Pancreas (tissue), 10 donors: ENCODE measurements at regions not wholly inside any gene's neighbourhood (a gene's known extent, or its start where the extent isn't known, plus 50 kb on each side); places are given as distances from the start of the nearest gene placed in this dataset.
A peak's percentile ranks its signal among the peaks of the same experiment; 100 is the strongest.

Source experiments
- ATAC-seq, 4 donors: fragments of 200-7000 bp; cut with Tn5 transposase; one replicate each; pipeline versions ENCODE4 v1.8.0 to v1.9.1; 2020; ENCODE audit warnings: mild to moderate bottlenecking in 4 of 4, moderate library complexity in 4 of 4
- DNase-seq, 6 donors: peaks; one replicate each; pipeline ENCODE4 v3.0.0-alpha.2; 2020
- FAIRE-seq: peaks from 2 replicates; lab custom pipeline; 2012; peaks lifted over from hg19 to GRCh38; lab: Jason Lieb, UNC
- H3K27ac ChIP-seq, 4 donors: fragments of 200-600 bp; sonication (generic); 1 replicate in 3 of 4; 2 replicates in 1 of 4; pipeline versions ENCODE4 v1.5.0 to v1.8.0; 2020
- H3K27me3 ChIP-seq, 4 donors: fragments of 200-600 bp; one replicate each; pipeline ENCODE4 v1.8.0; 2021
- H3K36me3 ChIP-seq, 3 donors: fragments of 200-600 bp; sonication (generic) in 1 of 3; one replicate each; pipeline versions ENCODE4 v1.5.0 to v1.8.0; 2020 to 2021
- H3K4me1 ChIP-seq, 3 donors: fragments of 200-600 bp; one replicate each; pipeline ENCODE4 v1.8.0; 2021
- H3K4me3 ChIP-seq, 4 donors: fragments of 200-600 bp; sonication (generic) in 2 of 4; one replicate each; pipeline versions ENCODE4 v1.5.0 to v1.8.0; 2020 to 2021
- H3K9me3 ChIP-seq, 4 donors: fragments of 200-600 bp; one replicate each; pipeline ENCODE4 v1.8.0; 2021
- WGBS, 2 donors: extraction: QIAGEN DNeasy Blood & Tissue Kit; methylation state at CpG; one replicate each; pipeline ENCODE4 v1.1.7; 2013; 5-methylcytosine and 5-hydroxymethylcytosine counted together
- intact Hi-C, 3 donors: fragments of 100-400 bp; cut with DNase I; formaldehyde crosslinking; loops; one replicate each; pipeline versions ENCODE4 v1.11.1 to v1.14.2; 2022
- TF ChIP-seq, protein P1 (sequence below), 4 donors: fragments of 200-600 bp; sonication (generic) in 3 of 4; IDR thresholded peaks; one replicate each; pipeline versions ENCODE4 v1.5.0 to v1.8.0; 2021; ENCODE audit warnings: antibody characterized with exemption in 4 of 4
- donor health status: healthy with polysubstance abuse.
- donor health status: DM: no; HTN: no; CAD: no; lungs with moderate emphysema.
- donor health status: DM: no; HTN: no; CAD: no.
- donor health status: control.
- donor health status: control.
- donor health status: Bipolar disorder and iron deficiency.
- donor health status: DM: yes; HTN: yes; CAD: no.
- donor health status: DM: no; HTN: no; CAD: no.
- donor health status: DM: no; HTN: no; CAD: no.
- donor health status: DM: yes; HTN: yes; CAD: no.

DNA sequence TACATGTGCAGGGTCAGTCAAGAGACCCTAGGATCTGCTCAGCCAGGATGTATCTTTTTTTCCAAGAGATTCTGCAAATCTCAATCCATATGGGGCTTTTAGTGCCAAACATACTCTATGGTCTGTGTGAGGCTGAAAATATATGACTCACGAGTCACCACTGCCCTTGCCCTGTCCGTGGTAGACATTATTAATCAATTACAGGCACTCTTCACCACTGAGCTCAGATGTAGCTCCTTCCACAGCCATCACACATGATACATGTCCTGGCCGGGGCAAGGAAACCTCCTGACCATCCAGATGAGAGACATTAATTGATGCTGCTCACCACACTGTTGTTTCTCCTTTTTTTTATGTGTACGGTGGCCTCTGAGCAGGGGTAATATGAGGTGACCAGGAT, 90.2 kb upstream of the RET start:
- 61 to 64% methylated on average over 4 of the region's 4 CpGs for WGBS, 2 donors
- Histone ChIP-seq H3K4me1 (no peaks in the 10 kb centered on the region), H3K27me3 (no peaks in the 10 kb centered on the region), H3K27ac (no peak overlapping the region), H3K4me3 (no peak overlapping the region), H3K9me3 (no peaks in the 10 kb centered on the region), H3K36me3 (no peaks in the 10 kb centered on the region)
- intact Hi-C loops = no loop called here
- DNase-seq (no peak), ATAC-seq (no peak), FAIRE-seq (no peak)
- TF ChIP-seq, protein P1, sequence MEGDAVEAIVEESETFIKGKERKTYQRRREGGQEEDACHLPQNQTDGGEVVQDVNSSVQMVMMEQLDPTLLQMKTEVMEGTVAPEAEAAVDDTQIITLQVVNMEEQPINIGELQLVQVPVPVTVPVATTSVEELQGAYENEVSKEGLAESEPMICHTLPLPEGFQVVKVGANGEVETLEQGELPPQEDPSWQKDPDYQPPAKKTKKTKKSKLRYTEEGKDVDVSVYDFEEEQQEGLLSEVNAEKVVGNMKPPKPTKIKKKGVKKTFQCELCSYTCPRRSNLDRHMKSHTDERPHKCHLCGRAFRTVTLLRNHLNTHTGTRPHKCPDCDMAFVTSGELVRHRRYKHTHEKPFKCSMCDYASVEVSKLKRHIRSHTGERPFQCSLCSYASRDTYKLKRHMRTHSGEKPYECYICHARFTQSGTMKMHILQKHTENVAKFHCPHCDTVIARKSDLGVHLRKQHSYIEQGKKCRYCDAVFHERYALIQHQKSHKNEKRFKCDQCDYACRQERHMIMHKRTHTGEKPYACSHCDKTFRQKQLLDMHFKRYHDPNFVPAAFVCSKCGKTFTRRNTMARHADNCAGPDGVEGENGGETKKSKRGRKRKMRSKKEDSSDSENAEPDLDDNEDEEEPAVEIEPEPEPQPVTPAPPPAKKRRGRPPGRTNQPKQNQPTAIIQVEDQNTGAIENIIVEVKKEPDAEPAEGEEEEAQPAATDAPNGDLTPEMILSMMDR (IDR thresholded peaks at IDR 0.05) = no peak

DNA sequence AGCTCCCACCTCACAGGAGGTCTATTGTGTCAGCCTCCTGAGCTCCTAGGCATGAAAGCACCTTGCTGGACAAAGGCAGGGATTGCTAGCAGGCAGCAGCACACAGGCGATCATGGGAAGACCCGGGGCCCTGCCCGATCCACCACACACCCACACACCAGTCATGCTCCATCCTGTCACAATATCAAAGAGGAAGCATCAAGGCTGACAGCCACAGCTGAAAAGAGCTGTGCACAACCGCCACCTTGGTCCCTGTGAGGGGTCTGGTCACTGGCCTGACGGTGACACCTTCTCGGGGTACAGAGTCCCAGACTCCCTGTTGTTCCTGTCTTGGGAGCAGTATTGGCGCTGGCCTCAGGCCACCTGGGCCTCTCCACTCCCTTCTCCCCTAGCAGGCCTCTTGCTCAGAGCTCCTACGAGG, 89.7 kb upstream of the RET start:
- FAIRE-seq (no peak), DNase-seq (peak in 2 of 6 donors; percentile 17 to 41)

DNA sequence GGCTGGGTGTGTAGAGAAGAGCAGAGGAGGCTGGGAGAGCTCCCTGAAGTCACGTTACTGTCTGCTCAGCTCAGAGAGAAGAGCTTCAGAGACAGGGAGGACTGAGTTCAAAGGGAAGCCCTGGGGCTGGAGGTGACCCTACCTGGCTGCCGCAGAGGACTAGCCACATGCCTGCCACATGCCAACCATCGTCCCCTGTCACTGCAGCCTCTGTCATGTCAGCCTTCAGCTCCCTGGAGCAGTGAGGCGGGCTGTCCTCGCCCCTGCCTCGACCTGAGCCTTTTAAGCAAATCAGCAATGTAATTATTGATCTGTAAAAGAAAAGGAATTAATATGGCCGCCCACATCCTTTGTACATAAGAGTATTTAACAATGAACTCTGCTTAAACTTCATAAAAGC, 89.3 kb upstream of the RET start:
- H3K27ac ChIP-seq = no peak overlapping the region
- H3K9me3 ChIP-seq = no peaks in the 10 kb centered on the region
- no peaks in the 10 kb centered on the region for H3K36me3 ChIP-seq
- H3K27me3 ChIP-seq = no peaks in the 10 kb centered on the region
- no peak for DNase-seq
- H3K4me1 ChIP-seq = no peaks in the 10 kb centered on the region
- ATAC-seq = no peak
- H3K4me3 ChIP-seq = no peak overlapping the region
- intact Hi-C loops = no loop called here
- TF ChIP-seq, protein P1 (IDR thresholded peaks at IDR 0.05) = no peak
- WGBS, 2 donors = 74 to 76% methylated on average over 7 of the region's 7 CpGs
- FAIRE-seq = no peak

More for the DNA sequence above, 89.7 kb upstream of the RET start:
- 82% methylated on average over 8 of the region's 8 CpGs for WGBS, 2 donors
- Histone ChIP-seq H3K27ac (no peak overlapping the region), H3K9me3 (no peaks in the 10 kb centered on the region), H3K36me3 (no peaks in the 10 kb centered on the region), H3K4me3 (no peak overlapping the region), H3K4me1 (no peaks in the 10 kb centered on the region), H3K27me3 (no peaks in the 10 kb centered on the region)
- TF ChIP-seq, protein P1 (IDR thresholded peaks at IDR 0.05) = no peak
- peak in 1 of 4 donors; percentile 55 for ATAC-seq
- intact Hi-C loops = no loop called here

DNA sequence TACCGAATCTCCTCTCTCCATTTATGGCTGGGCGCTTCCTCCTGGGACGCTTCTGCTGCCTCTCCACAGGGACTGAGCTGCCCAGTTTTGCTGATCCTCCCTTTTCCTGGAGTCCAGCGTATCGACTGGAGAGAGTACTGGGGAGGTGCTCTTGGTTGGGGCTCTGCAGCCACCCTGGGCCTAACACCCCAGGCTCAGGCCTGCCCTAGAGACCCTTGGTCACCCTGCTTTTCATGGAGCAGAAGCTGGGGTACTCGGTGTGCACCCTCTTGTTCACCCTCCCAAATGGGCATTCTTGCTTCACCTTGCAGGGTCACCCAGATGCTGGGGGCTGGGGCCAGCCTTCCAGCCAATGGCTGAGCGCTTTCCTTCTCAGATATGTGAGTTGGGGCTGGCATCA, 88.8 kb upstream of the RET start:
- H3K4me1 ChIP-seq = no peaks in the 10 kb centered on the region
- peak in 1 of 6 donors; percentile 10 for DNase-seq
- TF ChIP-seq, protein P1 (IDR thresholded peaks at IDR 0.05) = no peak
- FAIRE-seq = no peak
- H3K4me3 ChIP-seq = no peak overlapping the region
- H3K9me3 ChIP-seq = no peaks in the 10 kb centered on the region
- 79 to 86% methylated on average over 7 of the region's 7 CpGs for whole genome bisulfite sequencing, 2 donors
- ATAC-seq = no peak
- no peaks in the 10 kb centered on the region for H3K36me3 ChIP-seq
- intact Hi-C loops = no loop called here
- no peaks in the 10 kb centered on the region for H3K27me3 ChIP-seq
- H3K27ac ChIP-seq = no peak overlapping the region

DNA sequence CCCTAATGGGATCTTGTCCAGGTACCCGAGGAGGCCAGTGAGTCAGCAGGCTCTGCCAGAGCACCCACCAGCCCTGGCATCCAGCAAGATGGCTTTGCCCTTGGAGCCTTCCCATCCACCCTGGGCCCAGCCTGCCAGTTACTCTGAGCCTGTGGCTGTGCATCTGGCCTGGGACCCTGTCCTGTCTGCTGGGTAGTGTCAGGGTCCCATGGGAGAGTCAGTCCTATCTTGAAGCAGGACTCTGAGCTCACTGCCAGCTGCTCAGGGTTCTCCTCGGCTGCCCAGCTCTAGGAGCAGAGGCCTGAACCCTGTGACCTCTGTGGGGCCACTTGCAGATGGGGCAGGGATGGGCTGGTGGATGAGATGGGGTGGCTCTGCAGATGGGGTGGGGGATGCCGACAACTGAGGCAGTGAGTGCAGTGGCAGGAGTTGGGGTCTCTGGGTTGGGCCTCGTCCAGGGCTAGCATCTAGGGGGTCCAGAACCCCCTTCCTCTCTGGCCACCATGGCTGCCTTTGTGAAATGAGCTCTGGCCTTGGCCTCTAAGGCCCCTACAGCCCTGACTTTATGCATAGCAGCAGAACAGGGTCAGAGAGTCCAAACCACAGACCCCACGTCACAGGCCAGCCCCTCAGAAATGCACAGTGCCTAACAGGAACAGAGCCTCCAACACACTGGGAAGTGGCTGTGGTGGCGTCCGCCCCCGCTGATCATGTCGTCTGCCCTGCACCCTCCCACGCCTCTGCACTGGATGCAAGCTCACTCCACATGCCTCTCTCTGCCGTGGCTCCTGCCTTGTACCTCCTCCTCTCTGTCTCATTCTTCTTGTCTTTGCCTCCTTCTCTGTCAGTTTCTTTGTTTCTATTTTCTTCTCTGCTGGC, 88.1 kb upstream of the RET start:
- ATAC-seq = peak in 1 of 4 donors; percentile 67
- DNase-seq = peak in 2 of 6 donors; percentile 5 to 46

More for the DNA sequence above, 88.1 kb upstream of the RET start:
- Histone ChIP-seq H3K9me3 (no peaks in the 10 kb centered on the region), H3K36me3 (no peaks in the 10 kb centered on the region), H3K4me1 (no peaks in the 10 kb centered on the region), H3K27ac (no peak overlapping the region), H3K27me3 (no peaks in the 10 kb centered on the region), H3K4me3 (no peak overlapping the region)
- WGBS, 2 donors = 67% methylated on average over 10 to 11 of the region's 11 CpGs
- no peak for FAIRE-seq
- TF ChIP-seq, protein P1 (IDR thresholded peaks at IDR 0.05) = no peak
- intact Hi-C loops = no loop called here
